GM23248 (cell line): ENCODE measurements at regions not wholly inside any gene's neighbourhood (a gene's known extent, or its start where the extent isn't known, plus 50 kb on each side); places are given as distances from the start of the nearest gene placed in this dataset.

Experiments used
- EZH2 ChIP-seq: fragments of 200-600 bp; sonication (generic); IDR thresholded peaks from 2 replicates; pipeline ENCODE4 v1.6.1; 2018; ENCODE audit warnings: antibody characterized with exemption, mild to moderate bottlenecking; ENCODE audit not compliant: insufficient read depth, poor library complexity, severe bottlenecking
- EZH2phosphoT487 ChIP-seq: fragments of 200-600 bp; sonication (generic); IDR thresholded peaks from 2 replicates; pipeline ENCODE4 v1.6.1; 2018; ENCODE audit warnings: antibody characterized with exemption, moderate library complexity, mild to moderate bottlenecking, low read depth; ENCODE audit not compliant: insufficient read depth

DNA sequence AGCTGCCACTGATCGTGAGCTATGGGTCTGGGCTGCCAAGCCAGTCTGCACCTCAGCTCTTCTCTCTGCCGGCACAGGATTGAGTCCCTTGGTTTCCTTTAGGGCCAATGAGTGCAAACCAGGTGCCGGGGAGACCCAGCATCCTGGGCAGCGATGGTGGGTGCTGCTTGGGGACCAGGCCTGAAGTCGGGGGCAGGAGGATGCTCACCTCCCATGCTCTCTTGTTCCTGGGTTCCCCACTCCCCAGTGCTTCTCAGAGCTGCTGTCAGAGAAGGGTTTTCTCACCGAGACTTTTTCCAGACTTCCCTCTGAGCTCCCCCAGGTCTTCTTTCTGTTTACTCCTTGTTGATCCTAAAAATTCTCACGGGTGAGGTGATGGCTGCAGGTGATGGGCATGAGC is 61.2 kb downstream of the IRX1 start:
- TF ChIP-seq EZH2phosphoT487 (no peak), EZH2 (no peak)
